ENCODE measurements at regions not wholly inside any gene's neighbourhood (a gene's known extent, or its start where the extent isn't known, plus 50 kb on each side); places are given as distances from the start of the nearest gene placed in this dataset.

DNA sequence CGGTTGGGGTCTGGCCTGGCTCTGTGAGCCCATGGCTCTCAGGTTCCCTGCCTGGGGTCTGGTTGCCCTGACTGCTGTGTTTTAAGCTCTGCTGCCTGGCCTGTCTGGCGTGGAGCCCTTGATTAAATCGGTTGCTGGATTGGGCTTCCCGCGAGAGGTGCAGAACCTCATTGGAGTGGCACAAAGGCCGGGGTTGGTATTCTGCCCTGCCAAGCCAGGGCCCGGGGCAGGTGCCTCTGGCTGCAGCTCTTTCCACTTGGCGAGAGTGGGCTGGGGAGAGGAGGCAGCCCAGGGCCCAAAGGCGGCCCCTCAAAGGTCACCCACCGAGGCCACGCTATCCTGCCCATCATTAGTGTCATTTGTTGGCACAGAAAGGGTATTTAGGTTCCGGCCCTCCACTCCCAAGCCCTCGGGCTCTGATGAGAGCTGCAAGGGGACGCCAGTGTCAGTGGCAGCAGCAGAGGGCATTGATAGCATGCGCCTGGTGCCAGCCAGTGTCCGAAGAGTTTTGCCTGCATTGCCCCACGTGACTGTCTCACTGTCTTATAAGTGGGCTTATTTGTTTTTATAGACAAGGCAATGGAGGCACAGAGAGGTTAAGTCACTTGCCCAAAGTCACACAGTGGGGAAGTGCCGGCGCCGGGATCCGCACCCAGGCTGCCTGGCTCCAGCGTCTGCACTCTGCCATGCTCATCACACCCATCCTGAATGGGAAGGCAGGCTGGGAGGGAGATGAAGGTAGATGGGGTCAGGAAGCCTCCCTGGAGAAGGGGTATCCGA is 68.0 kb upstream of the CIBAR2 start:
- no peak for TF ChIP-seq POLR2A (IDR thresholded peaks at IDR 0.05)
- TF ChIP-seq, protein P1, sequence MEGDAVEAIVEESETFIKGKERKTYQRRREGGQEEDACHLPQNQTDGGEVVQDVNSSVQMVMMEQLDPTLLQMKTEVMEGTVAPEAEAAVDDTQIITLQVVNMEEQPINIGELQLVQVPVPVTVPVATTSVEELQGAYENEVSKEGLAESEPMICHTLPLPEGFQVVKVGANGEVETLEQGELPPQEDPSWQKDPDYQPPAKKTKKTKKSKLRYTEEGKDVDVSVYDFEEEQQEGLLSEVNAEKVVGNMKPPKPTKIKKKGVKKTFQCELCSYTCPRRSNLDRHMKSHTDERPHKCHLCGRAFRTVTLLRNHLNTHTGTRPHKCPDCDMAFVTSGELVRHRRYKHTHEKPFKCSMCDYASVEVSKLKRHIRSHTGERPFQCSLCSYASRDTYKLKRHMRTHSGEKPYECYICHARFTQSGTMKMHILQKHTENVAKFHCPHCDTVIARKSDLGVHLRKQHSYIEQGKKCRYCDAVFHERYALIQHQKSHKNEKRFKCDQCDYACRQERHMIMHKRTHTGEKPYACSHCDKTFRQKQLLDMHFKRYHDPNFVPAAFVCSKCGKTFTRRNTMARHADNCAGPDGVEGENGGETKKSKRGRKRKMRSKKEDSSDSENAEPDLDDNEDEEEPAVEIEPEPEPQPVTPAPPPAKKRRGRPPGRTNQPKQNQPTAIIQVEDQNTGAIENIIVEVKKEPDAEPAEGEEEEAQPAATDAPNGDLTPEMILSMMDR (IDR thresholded peaks at IDR 0.05): no peak
